K562 (cell line): ENCODE measurements at regions not wholly inside any gene's neighbourhood (a gene's known extent, or its start where the extent isn't known, plus 50 kb on each side); places are given as distances from the start of the nearest gene placed in this dataset.

ENCODE experiments used
- ATAC-seq: fragments of 200-7000 bp; cut with Tn5 transposase; 3 replicates; pipeline ENCODE4 v1.9.1; 2020; ENCODE audit warnings: moderate library complexity
- BruUV-seq: library from RNA; stranded (reverse); fragments of 400-500 nt; replicated peaks from 2 replicates; lab custom pipeline; 2021; lab: Mats Ljungman, UMichigan
- CTCF ChIA-PET: fragments of 300-600 bp; formaldehyde crosslinking; extraction: SDS; loops from one replicate; lab custom pipeline; 2021; ENCODE audit warnings: low intra/inter-chr PET ratio; lab: Yijun Ruan, JAX
- POLR2A ChIA-PET: fragments of 300-600, 350-650 bp; sonication (Branson Sonifier 250); formaldehyde crosslinking; extraction: SDS; loops from one replicate; lab custom pipeline; 2021; ENCODE audit warnings: antibody characterized with exemption, inconsistent platforms; lab: Yijun Ruan, JAX
- DNase-seq, 4 experiments: peaks; one replicate each; pipeline versions ENCODE4 v3.0.0 to v3.0.0-alpha.2; 2011 to 2018; ENCODE audit warnings: low spot score in 3 of 4, mixed read lengths in 3 of 4; ENCODE audit errors: extremely low read depth in 1 of 4
- FAIRE-seq: peaks from 2 replicates; lab custom pipeline; 2011; peaks lifted over from hg19 to GRCh38; lab: Jason Lieb, UNC
- H2AFZ ChIP-seq: 2 replicates; pipeline ENCODE4 v1.6.0; 2011; ENCODE audit warnings: low read depth, low read length, control low read depth, inconsistent platforms
- H3K27ac ChIP-seq: fragments of 200-600 bp; 3 replicates; pipeline ENCODE4 v1.8.0; 2011; ENCODE audit warnings: low read depth, mild to moderate bottlenecking, control low read depth, inconsistent platforms, low read length, moderate library complexity, mixed read lengths; ENCODE audit errors: extremely low read depth
- H3K27me3 ChIP-seq, 2 experiments: fragments of 300-600 bp in 1 of 2; 2 replicates in 1 of 2; 3 replicates in 1 of 2; pipeline versions ENCODE4 v1.6.0 to v1.8.0; 2011; ENCODE audit warnings: inconsistent platforms in 2 of 2, low read length in 2 of 2, mild to moderate bottlenecking in 1 of 2, mixed read lengths in 1 of 2, moderate library complexity in 1 of 2; ENCODE audit not compliant: control insufficient read depth in 2 of 2, insufficient read depth in 2 of 2
- H3K36me3 ChIP-seq: fragments of 300-600 bp; 3 replicates; pipeline ENCODE4 v1.8.0; 2011; ENCODE audit warnings: mild to moderate bottlenecking, low read length, inconsistent platforms; ENCODE audit not compliant: control insufficient read depth, insufficient read depth
- H3K4me1 ChIP-seq, 2 experiments: fragments of 200-600 bp in 1 of 2; replicated peaks in 1 of 2; 2 replicates in 1 of 2; 3 replicates in 1 of 2; pipeline versions ENCODE4 v1.5.1 to v1.8.0; 2011; ENCODE audit warnings: inconsistent platforms in 2 of 2, low read length in 2 of 2, mild to moderate bottlenecking in 1 of 2, mixed read lengths in 1 of 2, moderate library complexity in 1 of 2; ENCODE audit not compliant: control insufficient read depth in 2 of 2, insufficient read depth in 2 of 2
- H3K4me2 ChIP-seq: 2 replicates; pipeline ENCODE4 v1.6.1; 2011; ENCODE audit warnings: low read length, control low read depth, inconsistent platforms, mixed read lengths; ENCODE audit not compliant: insufficient read depth
- H3K4me3 ChIP-seq: fragments of 200-600 bp; sonication (generic), shearing (Covaris generic); 2 replicates; pipeline ENCODE4 v1.5.1; 2016; ENCODE audit warnings: control low read depth, inconsistent platforms
- H3K79me2 ChIP-seq: fragments of 200-600 bp; 3 replicates; pipeline ENCODE4 v1.8.0; 2011; ENCODE audit warnings: low read length, inconsistent platforms; ENCODE audit not compliant: control insufficient read depth, insufficient read depth
- H3K9ac ChIP-seq, 2 experiments: 2 replicates each; pipeline versions ENCODE4 v1.6.0 to v1.6.1; 2011; ENCODE audit warnings: low read depth in 2 of 2, low read length in 2 of 2, control low read depth in 1 of 2, inconsistent platforms in 1 of 2, mild to moderate bottlenecking in 1 of 2, mixed read lengths in 1 of 2; ENCODE audit not compliant: insufficient read depth in 1 of 2
- H3K9me1 ChIP-seq: one replicate; pipeline ENCODE4 v1.6.0; 2011; ENCODE audit warnings: inconsistent platforms, mild to moderate bottlenecking, low read length, moderate library complexity; ENCODE audit not compliant: control insufficient read depth, insufficient read depth
- H3K9me3 ChIP-seq: replicated peaks from 2 replicates; pipeline ENCODE4 v1.5.1; 2011; ENCODE audit warnings: low read depth, low read length, inconsistent platforms; ENCODE audit not compliant: control insufficient read depth, insufficient read depth
- H4K20me1 ChIP-seq: replicated peaks from 2 replicates; pipeline ENCODE4 v1.6.1; 2011; ENCODE audit warnings: low read length, inconsistent platforms, mixed read lengths; ENCODE audit not compliant: control insufficient read depth, insufficient read depth
- CHAMP1 ChIP-seq: fragments of 450-650 bp; IDR thresholded peaks from 2 replicates; pipeline ENCODE4 v1.6.1; 2016; ENCODE audit warnings: mild to moderate bottlenecking
- KDM5B ChIP-seq: fragments of 200-600 bp; sonication (generic); IDR thresholded peaks from 2 replicates; pipeline ENCODE4 v1.6.1; 2012; ENCODE audit warnings: low read depth, mild to moderate bottlenecking, moderate library complexity, low read length, control low read depth, inconsistent platforms; ENCODE audit not compliant: insufficient replicate concordance
- POLR3G ChIP-seq: IDR thresholded peaks from 2 replicates; pipeline ENCODE4 v1.6.1; 2011; ENCODE audit not compliant: insufficient read length, insufficient replicate concordance; ENCODE audit errors: extremely low read depth
- TCF7L2 ChIP-seq: fragments of 150-350 bp; IDR thresholded peaks from 2 replicates; pipeline ENCODE4 v1.6.1; 2016; ENCODE audit warnings: low read depth, mild to moderate bottlenecking, low read length, moderate library complexity
- TCFL5 ChIP-seq: fragments of 250-450 bp; sonication (Bioruptor Pico); conservative IDR thresholded peaks from 2 replicates; pipeline ENCODE4 v1.6.1; 2021; ENCODE audit warnings: mild to moderate bottlenecking, moderate library complexity, matching md5 sums
- ZFP1 ChIP-seq: fragments of 450-650 bp; formaldehyde crosslinking; IDR thresholded peaks from 2 replicates; pipeline ENCODE4 v1.4.0; 2020; ENCODE audit warnings: mild to moderate bottlenecking, mixed read lengths
- ZNF639 ChIP-seq, 2 experiments: fragments of 200-800 bp in 1 of 2; sonication (Bioruptor generic) in 1 of 2; sonication (generic) in 1 of 2; formaldehyde crosslinking in 1 of 2; IDR thresholded peaks in 1 of 2; conservative IDR thresholded peaks in 1 of 2; 2 replicates each; pipeline versions ENCODE4 v1.5.0 to v1.6.1; 2016 to 2020; ENCODE audit warnings: missing compliant biosample characterization in 1 of 2, missing genetic modification characterization in 1 of 2, missing genetic modification reagents in 1 of 2
- ZNF785 ChIP-seq: fragments of 250-450 bp; sonication (Bioruptor Pico); IDR thresholded peaks from 2 replicates; pipeline ENCODE4 v1.4.0; 2020; ENCODE audit warnings: mild to moderate bottlenecking
- ZNF79 ChIP-seq: fragments of 250-450 bp; sonication (Bioruptor Pico); IDR thresholded peaks from 2 replicates; pipeline ENCODE4 v1.4.0; 2020; ENCODE audit warnings: low read depth, mild to moderate bottlenecking, moderate library complexity
- in situ Hi-C: fragments of 300-500 bp; cut with MboI; formaldehyde crosslinking; loops from 4 replicates; pipeline ENCODE4 v1.15.0; 2018; ENCODE audit warnings: inconsistent platforms, mixed read lengths
- intact Hi-C: fragments of 100-400 bp; cut with micrococcal nuclease; formaldehyde crosslinking; loops from 2 replicates; pipeline ENCODE4 v1.14.2; 2022
- TF ChIP-seq, protein P1 (sequence below): fragments of 450-650 bp; formaldehyde crosslinking; IDR thresholded peaks from 2 replicates; pipeline ENCODE4 v1.4.0; 2020; ENCODE audit warnings: mild to moderate bottlenecking

- no peaks in the 10 kb centered on the region for H3K79me2 ChIP-seq
- TF ChIP-seq TCF7L2 (no peak), TCFL5 (CRISPR knock-in tag) (no peak), ZNF639 (CRISPR knock-in tag; conservative IDR thresholded peaks at IDR 0.05 in 1 of 2, IDR thresholded peaks at IDR 0.05 in 1 of 2) (no peak), ZNF79 (CRISPR knock-in tag) (no peak), ZNF785 (CRISPR knock-in tag) (no peak), KDM5B (no peak), POLR3G (no peak), ZFP1 (CRISPR knock-in tag) (no peak), CHAMP1 (no peak)
- TF ChIP-seq, protein P1, sequence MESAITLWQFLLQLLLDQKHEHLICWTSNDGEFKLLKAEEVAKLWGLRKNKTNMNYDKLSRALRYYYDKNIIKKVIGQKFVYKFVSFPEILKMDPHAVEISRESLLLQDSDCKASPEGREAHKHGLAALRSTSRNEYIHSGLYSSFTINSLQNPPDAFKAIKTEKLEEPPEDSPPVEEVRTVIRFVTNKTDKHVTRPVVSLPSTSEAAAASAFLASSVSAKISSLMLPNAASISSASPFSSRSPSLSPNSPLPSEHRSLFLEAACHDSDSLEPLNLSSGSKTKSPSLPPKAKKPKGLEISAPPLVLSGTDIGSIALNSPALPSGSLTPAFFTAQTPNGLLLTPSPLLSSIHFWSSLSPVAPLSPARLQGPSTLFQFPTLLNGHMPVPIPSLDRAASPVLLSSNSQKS (CRISPR knock-in tag): no peak
Measured at GRCh38 chr5:13307480-13307879, 637.0 kb downstream of the DNAH5 start.

More at GRCh38 chr5:13307480-13307879, 637.0 kb downstream of the DNAH5 start:
- DNase-seq (no peak), FAIRE-seq (no peak), ATAC-seq (no peak)
- H3K9me1 ChIP-seq: no peaks in the 10 kb centered on the region
- intact Hi-C loops: no loop called here
- ChIA-PET CTCF (no interaction called here), POLR2A (no interaction called here)
- peaks cover 1% of the 10 kb centered on the region; the same call in 1 of the 2 replicates for H3K9me3 ChIP-seq
- H3K4me1 ChIP-seq: no peaks in the 10 kb centered on the region
- H2AFZ ChIP-seq: no peak overlapping the region
- no peaks in the 10 kb centered on the region for H3K36me3 ChIP-seq
- H3K27me3 ChIP-seq: no peaks in the 10 kb centered on the region
- H3K9ac ChIP-seq: no peak overlapping the region
- BruUV-seq: no TSS peak
- in situ Hi-C loops: no loop called here
- no peak overlapping the region for H3K4me3 ChIP-seq
- H3K4me2 ChIP-seq: no peak overlapping the region
- H4K20me1 ChIP-seq: no peaks in the 10 kb centered on the region
- no peak overlapping the region for H3K27ac ChIP-seq
